ENCODE measurements at regions not wholly inside any gene's neighbourhood (a gene's known extent, or its start where the extent isn't known, plus 50 kb on each side); places are given as distances from the start of the nearest gene placed in this dataset.

DNA sequence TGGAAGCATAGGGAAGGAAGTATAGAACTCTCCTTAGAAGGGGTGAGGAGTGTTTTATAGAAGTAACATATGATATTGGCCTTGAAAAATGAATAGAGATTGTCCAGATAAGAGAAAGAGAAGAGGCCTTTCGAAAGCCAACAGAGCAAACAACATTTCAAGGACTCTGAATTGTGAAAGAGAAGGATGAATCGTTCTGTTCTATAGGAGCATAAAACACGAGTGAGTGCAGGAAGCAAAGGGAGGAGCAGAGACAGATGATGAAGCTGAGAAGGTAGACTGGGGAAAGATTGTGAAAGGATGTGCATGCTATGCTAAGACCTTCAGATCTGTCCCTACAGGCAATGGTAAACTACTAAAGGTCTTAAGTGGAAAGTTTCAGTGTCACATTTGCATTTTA is 271.0 kb downstream of the TMEM161B start:
- 16 to 20% methylated on average over 3 of the region's 3 CpGs for WGBS, 2 donors
- H3K4me3 ChIP-seq: no peak overlapping the region
- no peak for ATAC-seq
- DNase-seq: no peak
- FAIRE-seq: no peak
- H3K4me1 ChIP-seq: no peaks in the 10 kb centered on the region
- no peaks in the 10 kb centered on the region for H3K9me3 ChIP-seq
- intact Hi-C loops (cut with DNase I): no loop called here
- no peak for TF ChIP-seq CTCF (IDR thresholded peaks at IDR 0.05)
- H3K36me3 ChIP-seq: no peaks in the 10 kb centered on the region
- no peak overlapping the region for H3K27ac ChIP-seq
- no peaks in the 10 kb centered on the region for H3K27me3 ChIP-seq

DNA sequence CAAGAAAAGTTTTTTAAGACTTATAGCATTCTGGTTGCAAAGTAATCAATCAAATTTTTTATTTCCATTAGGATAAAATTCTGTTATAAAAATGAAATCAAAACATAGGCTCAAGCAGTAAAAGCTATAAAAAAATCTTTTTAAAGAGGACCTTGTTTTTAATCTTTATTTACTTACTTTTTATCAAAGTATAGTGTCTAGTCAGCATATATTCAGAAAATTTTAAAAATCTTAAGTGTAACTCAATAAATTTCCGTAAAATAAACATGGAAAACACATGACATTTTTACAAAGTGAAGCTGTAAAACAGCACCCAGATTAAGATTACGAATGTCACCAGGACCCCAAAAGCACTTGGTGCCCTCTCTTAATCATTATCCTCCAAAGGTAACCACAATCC is 302.4 kb downstream of the TMEM161B start:
- intact Hi-C loops (cut with DNase I): no loop called here
- TF ChIP-seq CTCF (IDR thresholded peaks at IDR 0.05): no peak
- H3K27ac ChIP-seq: no peak overlapping the region
- H3K27me3 ChIP-seq: no peaks in the 10 kb centered on the region
- ATAC-seq (no peak), FAIRE-seq (no peak), DNase-seq (no peak)
- 23 to 25% methylated on average over 2 of the region's 2 CpGs for WGBS, 2 donors
- no peak overlapping the region for H3K4me3 ChIP-seq
- H3K9me3 ChIP-seq: no peaks in the 10 kb centered on the region
- no peaks in the 10 kb centered on the region for H3K36me3 ChIP-seq
- H3K4me1 ChIP-seq: no peaks in the 10 kb centered on the region

GRCh38 chr5:87954121-87954520 is 314.5 kb downstream of the TMEM161B start:
- no peak for FAIRE-seq
- intact Hi-C loops (cut with DNase I): no loop called here
- no peak for DNase-seq
- no peaks in the 10 kb centered on the region for H3K27me3 ChIP-seq
- H3K27ac ChIP-seq: no peak overlapping the region
- H3K4me3 ChIP-seq: no peak overlapping the region
- ATAC-seq: no peak
- TF ChIP-seq CTCF (IDR thresholded peaks at IDR 0.05): no peak
- H3K4me1 ChIP-seq: no peaks in the 10 kb centered on the region
- no peaks in the 10 kb centered on the region for H3K36me3 ChIP-seq
- H3K9me3 ChIP-seq: no peaks in the 10 kb centered on the region

GRCh38 chr5:87951661-87952060 is 317.0 kb downstream of the TMEM161B start:
- no peak for TF ChIP-seq CTCF (IDR thresholded peaks at IDR 0.05)
- Histone ChIP-seq H3K27ac (no peak overlapping the region), H3K27me3 (no peaks in the 10 kb centered on the region), H3K4me1 (no peaks in the 10 kb centered on the region), H3K4me3 (no peak overlapping the region), H3K9me3 (no peaks in the 10 kb centered on the region), H3K36me3 (no peaks in the 10 kb centered on the region)
- FAIRE-seq (no peak), DNase-seq (no peak), ATAC-seq (no peak)
- WGBS, 2 donors: 69 to 76% methylated on average over 1 of the region's 1 CpG
- intact Hi-C loops (cut with DNase I): no loop called here

- 42 to 55% methylated on average over 10 of the region's 10 CpGs for WGBS, 2 donors
- no peak for DNase-seq
- TF ChIP-seq CTCF (IDR thresholded peaks at IDR 0.05): no peak
- no peaks in the 10 kb centered on the region for H3K27me3 ChIP-seq
- no peaks in the 10 kb centered on the region for H3K36me3 ChIP-seq
- intact Hi-C loops (cut with DNase I): no loop called here
- no peaks in the 10 kb centered on the region for H3K4me1 ChIP-seq
- no peak overlapping the region for H3K4me3 ChIP-seq
- no peak overlapping the region for H3K27ac ChIP-seq
- no peak for ATAC-seq
- FAIRE-seq: no peak
- H3K9me3 ChIP-seq: no peaks in the 10 kb centered on the region
These were observed 318.7 kb downstream of the TMEM161B start for GRCh38 chr5:87949676-87950631.

Measured in pancreas (tissue), 10 donors.